ENCODE measurements at regions not wholly inside any gene's neighbourhood (a gene's known extent, or its start where the extent isn't known, plus 50 kb on each side); places are given as distances from the start of the nearest gene placed in this dataset.
"Not testable (repeated sequence)": the region's sequence is repeated elsewhere in the genome, so short reads cannot be mapped to it uniquely, and the experiment has no call there.

DNA sequence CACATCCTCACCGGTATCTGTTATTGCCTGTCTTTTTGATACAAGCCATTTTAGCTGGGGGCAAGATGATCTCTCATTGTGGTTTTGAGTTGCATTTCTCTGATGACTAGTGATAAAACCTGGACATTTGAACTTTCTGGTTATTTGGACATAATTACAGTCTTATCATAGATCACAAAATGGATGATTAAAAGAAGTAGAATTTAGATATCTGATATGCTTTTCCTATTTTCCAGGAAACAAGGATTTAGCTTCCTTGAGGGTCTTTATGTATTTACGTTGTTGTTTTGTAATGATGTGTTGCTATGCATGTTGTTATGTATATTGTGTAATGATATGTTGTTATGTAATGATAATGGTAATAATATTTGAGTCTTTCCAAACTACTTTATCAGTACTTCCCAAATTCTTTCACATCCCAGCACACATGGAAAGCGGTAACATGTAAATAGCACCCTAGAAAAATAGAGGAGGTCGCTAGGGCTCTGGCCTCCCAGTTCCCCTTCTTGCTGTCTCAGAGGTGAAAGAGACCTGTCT, 53.8 kb downstream of the GJD2 start:
- no peak for DNase-seq

- DNase-seq: no peak
Measured at GRCh38 chr15:34699968-34700640, 54.7 kb downstream of the GJD2 start.

DNA sequence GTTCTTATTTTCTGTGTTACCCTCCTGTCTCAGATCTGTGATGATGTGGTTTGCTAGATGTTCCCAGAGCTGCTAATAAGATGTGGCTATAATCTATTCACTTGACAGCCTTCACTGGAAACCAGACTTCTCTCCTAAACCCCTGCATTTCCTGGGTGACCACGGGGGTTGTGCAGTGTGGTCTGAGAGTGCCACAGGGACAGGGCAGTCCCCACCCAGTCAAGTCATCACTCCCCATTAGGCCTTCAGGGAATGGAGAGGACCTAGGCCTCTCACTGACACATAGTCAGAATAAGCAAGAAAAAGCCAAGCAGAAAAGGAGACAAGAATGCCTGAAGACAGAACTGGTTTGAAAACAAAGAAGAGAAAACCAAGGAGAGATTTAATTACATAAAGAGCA, 58.3 kb downstream of the GJD2 start:
- no peak for DNase-seq

DNA sequence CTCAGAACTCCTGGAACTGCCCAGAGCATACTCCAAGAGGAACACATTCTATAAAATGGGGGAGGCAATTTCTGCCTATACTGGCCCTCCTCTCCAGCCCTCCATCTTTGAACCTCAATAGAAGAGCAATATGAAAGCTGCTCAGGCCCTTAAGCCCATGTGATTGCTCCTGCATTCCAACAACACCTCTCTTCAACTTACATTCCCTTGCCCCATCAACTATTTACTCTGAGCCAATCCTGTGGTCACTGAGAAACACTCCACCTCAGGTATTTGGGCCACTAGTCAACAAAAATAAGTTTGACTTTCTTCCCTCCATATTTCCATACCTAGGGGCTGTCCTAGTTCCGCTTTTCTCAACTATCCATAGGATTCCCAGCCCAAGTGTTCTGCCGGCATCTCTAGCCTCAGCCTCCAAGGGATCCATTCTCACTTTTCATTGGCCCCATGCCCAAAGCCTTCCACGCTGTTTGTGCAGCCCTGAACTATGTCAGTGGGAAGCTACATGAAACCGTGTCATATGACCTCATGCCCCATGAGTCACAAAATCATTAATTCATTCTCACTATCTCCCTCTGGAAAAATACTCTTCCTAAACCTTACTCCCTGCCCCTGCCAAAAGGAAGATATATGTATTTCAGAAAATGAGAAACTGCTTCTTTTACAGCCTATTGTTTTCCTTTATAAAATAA, 61.6 kb downstream of the GJD2 start:
- peak; percentile 36 for DNase-seq

GRCh38 chr15:34691034-34691433, 63.8 kb downstream of the GJD2 start:
- DNase-seq: no peak

GRCh38 chr15:34688699-34689098, 66.1 kb downstream of the GJD2 start:
- no peak for DNase-seq

DNA sequence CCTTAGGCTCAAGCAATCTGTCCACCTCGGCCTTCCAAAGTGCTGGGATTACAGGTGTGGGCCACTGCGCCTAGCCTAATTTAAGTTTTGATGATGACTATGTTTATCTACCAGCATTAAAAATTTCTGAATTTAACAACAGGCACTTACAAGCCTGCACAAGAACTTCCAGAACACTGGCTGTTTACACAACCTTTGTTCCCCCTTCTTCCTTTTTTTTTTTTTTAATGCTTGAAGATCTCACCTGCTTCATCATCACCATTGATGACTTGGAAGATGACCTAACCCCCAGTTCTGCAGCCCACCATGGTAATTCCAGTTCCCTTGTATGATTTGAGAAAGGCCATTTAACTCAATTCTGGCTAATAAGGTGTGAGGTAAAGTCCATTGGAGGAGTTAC, 70.4 kb downstream of the GJD2 start:
- DNase-seq: no peak

- DNase-seq: peak; percentile 2
Measured at GRCh38 chr15:34682674-34683073, 72.1 kb downstream of the GJD2 start.

DNA sequence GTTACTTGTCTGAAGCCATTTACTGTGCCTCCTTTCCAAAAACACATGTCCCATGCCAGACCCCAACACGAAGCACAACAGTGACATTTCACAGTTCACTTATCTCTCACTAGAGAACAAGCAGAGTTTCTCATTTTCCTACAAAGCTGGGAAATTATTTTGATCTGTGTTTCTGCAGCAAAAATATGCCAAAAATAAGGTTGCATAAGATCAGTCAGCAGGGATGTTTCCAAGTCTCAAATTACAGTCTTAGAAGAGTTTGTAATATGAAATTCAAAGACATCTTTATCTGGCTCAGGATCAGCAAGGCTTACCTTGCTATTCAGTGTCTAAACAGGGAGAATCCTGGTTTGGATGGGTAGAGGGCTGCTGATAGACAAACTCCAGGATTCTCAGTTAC, 75.5 kb downstream of the GJD2 start:
- DNase-seq: no peak

DNA sequence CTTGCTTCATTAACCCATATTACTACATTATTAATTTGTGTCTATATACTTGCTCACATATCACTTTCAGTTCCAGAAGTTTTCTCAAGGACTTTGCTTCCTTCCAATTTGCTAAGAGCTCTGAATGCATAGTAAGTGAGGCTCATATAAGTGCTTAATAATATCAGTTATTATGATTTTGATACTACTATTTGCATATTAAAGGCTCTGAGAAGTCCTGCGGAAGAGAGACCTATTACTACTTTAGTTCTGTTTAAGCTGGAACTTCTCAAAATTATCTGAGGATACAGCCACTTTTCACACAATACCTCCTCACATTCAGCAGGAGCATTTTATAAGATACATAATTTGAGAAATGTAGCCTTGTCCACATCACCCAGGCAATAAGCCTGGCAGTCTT, 81.6 kb downstream of the GJD2 start:
- DNase-seq: no peak

DNA sequence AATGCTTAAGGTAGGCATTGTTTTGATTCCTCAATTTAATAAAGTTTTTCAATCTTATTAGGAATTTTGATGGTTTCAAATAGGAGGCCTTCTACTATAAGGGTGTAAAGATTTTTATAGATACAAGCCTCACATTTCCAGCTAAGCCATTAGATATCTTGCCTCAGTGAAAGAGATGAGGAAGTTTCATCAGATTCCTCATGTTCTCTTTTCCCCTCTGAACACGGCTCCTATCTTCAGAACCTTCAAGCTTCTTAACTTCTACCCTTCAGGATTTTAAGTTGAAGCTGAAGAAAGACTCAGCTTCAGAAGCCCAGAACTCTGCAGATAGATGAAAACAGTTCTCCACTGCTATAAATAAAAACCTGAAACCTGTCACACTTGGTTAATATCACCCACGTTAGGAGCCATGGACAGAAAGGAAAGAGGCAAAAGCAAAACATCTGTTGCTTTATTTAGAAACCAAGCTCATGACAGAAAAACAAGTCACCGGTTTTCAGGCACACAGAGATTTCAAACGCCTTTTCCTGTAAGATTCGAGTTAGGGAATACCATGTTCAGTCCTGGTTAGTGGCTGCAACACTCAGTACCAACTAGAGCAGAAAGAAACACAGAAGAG, 82.2 kb upstream of the GOLGA8B start:
- no peak for DNase-seq

GRCh38 chr15:34664418-34664817, 81.0 kb upstream of the GOLGA8B start:
- no peak for DNase-seq

DNA sequence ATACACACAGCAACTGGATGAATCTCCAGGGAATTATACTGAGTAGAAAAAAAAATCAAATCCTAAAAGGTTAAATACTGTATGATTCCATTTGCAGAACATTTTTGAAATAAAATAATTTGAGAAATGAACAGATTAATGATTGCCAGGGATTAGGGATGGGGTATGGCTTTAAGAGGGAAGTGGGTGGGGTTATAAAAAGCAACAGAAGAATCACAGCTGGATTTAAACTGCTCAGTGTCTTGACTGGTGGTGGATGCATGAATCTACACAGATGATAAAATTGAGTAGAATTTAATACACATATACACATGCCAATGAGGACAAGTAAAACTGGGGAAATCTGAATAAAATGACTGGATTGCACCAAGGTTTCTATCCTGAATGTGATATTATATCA, 79.7 kb upstream of the GOLGA8B start:
- no peak for DNase-seq

GRCh38 chr15:34659056-34659455, 75.6 kb upstream of the GOLGA8B start:
- no peak for DNase-seq

DNA sequence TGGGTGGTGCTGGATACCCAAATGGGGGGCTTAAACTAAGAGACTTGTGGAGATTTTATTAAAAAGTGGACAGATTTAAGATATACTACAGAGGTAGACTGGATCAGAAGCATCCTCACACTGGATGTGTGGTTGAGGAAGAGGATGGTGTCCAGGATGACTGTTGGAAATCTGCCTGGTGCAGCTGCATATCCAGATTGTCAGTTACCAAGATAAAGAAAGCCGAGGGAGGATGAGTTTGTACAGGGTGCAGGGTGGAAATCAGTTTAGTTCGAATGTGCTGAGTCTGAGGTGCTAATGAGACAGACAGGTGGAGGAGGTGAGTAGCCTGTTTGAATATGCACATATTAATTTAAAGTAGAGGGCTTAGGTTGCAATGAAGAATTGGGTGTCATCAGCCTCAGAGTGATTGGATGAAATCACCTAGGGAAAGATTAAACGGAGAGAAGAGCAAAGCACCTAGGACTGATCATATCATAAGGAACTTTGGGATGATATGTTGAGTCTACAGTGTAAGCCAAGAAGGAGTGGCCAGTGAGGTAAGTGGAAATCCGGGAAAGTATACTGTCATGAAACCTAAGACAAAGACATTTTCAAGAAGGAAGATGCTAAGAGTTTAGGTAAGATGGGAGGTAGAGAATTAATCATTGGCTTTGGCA, 74.1 kb upstream of the GOLGA8B start:
- no peak for DNase-seq

DNA sequence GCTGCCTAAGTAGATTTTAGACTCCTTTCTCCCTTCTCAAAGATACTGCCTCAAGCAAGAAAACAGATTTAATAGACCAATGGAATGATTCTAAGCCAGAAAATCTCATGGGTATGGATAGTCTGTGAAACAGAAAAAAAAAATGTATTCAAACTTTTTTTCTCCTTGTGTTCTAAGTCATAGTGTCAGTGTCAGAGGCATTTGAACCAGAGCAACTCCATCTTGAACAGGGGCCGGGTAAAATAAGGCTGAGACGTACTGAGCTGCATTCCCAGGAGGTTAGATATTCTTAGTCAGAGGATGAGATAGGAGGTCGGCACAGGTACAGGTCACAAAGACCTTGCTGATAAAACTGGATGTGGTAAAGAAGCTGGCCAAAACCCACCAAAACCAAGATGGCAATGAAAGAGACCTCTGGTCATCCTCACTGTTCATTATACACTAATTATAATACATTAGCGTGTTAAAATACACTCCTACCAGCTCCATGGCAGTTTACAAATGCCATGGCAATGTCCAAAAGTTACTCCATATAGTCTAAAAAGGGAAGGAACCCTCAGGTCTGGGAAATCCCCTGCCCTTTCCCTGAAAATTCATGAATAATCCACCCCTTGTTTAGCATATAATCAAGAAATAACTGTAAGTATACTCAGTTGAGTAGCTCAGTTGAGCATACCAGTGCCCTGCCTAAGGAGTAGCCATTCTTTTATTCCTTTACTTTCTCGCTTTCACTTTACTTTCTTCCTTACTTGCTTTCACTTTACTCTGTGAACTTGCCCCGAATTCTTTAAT, 72.8 kb upstream of the GOLGA8B start:
- no peak for DNase-seq

GRCh38 chr15:34655326-34655725, 71.9 kb upstream of the GOLGA8B start:
- DNase-seq: no peak

GRCh38 chr15:34654625-34655024, 71.2 kb upstream of the GOLGA8B start:
- DNase-seq: no peak

GRCh38 chr15:34653992-34654391, 70.5 kb upstream of the GOLGA8B start:
- DNase-seq: no peak

GRCh38 chr15:34653326-34653725, 69.9 kb upstream of the GOLGA8B start:
- not testable (repeated sequence) for DNase-seq

GRCh38 chr15:34652726-34653033, 69.2 kb upstream of the GOLGA8B start:
- no peak for DNase-seq

DNA sequence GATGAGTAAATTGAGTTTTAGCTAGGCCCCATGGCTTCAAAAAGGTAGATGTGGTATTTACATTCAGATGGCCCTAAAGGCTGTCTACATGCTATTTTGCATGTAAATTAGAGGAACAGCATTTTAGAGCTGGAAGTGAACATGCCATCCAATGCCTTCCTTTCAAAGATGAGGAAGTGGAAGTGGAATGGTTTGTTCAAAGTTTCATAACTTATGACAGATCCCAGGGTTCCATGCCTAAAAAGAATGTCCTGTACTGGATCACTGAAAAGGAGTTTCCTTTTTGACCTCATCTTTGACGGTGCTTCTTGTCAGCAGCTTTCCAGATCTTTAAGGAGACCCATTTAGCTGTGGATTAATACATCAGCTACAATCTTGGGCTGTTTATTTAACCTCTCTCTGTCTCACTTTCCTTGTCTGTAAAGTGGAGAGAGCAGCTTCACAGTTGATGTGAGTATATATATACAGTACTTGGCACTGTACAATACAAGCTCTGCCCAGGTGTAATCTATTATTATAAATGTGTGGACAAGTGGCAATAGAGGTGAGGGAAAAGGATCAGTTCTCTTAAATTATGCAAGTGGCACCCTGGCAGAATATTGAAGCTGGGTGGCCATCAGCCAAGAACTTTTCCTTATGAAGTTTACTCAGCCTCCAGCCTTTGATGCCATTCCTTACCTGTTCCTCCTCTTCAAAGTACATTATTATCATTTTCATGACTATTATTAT, 68.7 kb upstream of the GOLGA8B start:
- DNase-seq: no peak
